ENCODE measurements at regions not wholly inside any gene's neighbourhood (a gene's known extent, or its start where the extent isn't known, plus 50 kb on each side); places are given as distances from the start of the nearest gene placed in this dataset.

- TF ChIP-seq, protein P1, sequence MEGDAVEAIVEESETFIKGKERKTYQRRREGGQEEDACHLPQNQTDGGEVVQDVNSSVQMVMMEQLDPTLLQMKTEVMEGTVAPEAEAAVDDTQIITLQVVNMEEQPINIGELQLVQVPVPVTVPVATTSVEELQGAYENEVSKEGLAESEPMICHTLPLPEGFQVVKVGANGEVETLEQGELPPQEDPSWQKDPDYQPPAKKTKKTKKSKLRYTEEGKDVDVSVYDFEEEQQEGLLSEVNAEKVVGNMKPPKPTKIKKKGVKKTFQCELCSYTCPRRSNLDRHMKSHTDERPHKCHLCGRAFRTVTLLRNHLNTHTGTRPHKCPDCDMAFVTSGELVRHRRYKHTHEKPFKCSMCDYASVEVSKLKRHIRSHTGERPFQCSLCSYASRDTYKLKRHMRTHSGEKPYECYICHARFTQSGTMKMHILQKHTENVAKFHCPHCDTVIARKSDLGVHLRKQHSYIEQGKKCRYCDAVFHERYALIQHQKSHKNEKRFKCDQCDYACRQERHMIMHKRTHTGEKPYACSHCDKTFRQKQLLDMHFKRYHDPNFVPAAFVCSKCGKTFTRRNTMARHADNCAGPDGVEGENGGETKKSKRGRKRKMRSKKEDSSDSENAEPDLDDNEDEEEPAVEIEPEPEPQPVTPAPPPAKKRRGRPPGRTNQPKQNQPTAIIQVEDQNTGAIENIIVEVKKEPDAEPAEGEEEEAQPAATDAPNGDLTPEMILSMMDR (IDR thresholded peaks at IDR 0.05 in 8 of 11, conservative IDR thresholded peaks at IDR 0.05 in 3 of 11) = no peak
- no peak for TF ChIP-seq POLR2AphosphoS5 (IDR thresholded peaks at IDR 0.05)
Observed at GRCh38 chr9:87137718-87138117, 190.4 kb upstream of the GAS1 start.
